GM10248 (cell line): ENCODE measurements at regions not wholly inside any gene's neighbourhood (a gene's known extent, or its start where the extent isn't known, plus 50 kb on each side); places are given as distances from the start of the nearest gene placed in this dataset.

Experiments
- CTCF ChIA-PET: fragments of 300-600 bp; sonication (Branson Sonifier 250); formaldehyde crosslinking; extraction: SDS; loops from one replicate; lab custom pipeline; 2021; ENCODE audit warnings: antibody characterized with exemption; lab: Yijun Ruan, JAX
- POLR2A ChIA-PET: fragments of 350-650 bp; sonication (Branson Sonifier 250); formaldehyde crosslinking; extraction: SDS; loops from one replicate; lab custom pipeline; 2020; ENCODE audit warnings: antibody characterized with exemption; lab: Yijun Ruan, JAX
- DNase-seq: peaks from one replicate; pipeline ENCODE4 v3.0.0; 2012; ENCODE audit errors: extremely low spot score
- CTCF ChIP-seq: IDR thresholded peaks from 2 replicates; pipeline ENCODE4 v1.5.1; 2012; ENCODE audit warnings: mild to moderate bottlenecking, low read depth; ENCODE audit errors: extremely low read depth, missing control alignments, control extremely low read depth

GRCh38 chrX:57848857-57849256 is 61.4 kb downstream of the ZXDA start:
- DNase-seq = no peak
- POLR2A ChIA-PET = no interaction called here
- no peak for TF ChIP-seq CTCF
- CTCF ChIA-PET = interaction anchor here (1.1 kb wide), 1 partner anchor 10 kb away, joined by 3 read pairs; no protein-coding TSS in a partner anchor

GRCh38 chrX:57822818-57823217 is 87.4 kb downstream of the ZXDA start:
- no peak for DNase-seq
- ChIA-PET CTCF (interaction anchor here (1.0 to 5.9 kb wide), 4 partner anchors 93 to 203 kb away, joined by 4 to 30 read pairs (median 8); no protein-coding TSS in a partner anchor), POLR2A (no interaction called here)
- TF ChIP-seq CTCF = no peak

- DNase-seq = no peak
- TF ChIP-seq CTCF = no peak
- ChIA-PET POLR2A (no interaction called here), CTCF (interaction anchor here (1.0 to 5.9 kb wide), 5 partner anchors 93 to 204 kb away, joined by 3 to 30 read pairs (median 4); no protein-coding TSS in a partner anchor)
Observed at GRCh38 chrX:57822398-57822797, 87.9 kb downstream of the ZXDA start.

GRCh38 chrX:57821703-57822387 is 88.4 kb downstream of the ZXDA start:
- CTCF ChIA-PET = interaction anchor here (0.9 to 5.9 kb wide), 7 partner anchors 94 to 204 kb away, joined by 3 to 30 read pairs (median 4); no protein-coding TSS in a partner anchor
- DNase-seq = peak; percentile 23
- TF ChIP-seq CTCF = peak; percentile 50
- POLR2A ChIA-PET = no interaction called here

- DNase-seq = no peak
- POLR2A ChIA-PET = no interaction called here
- CTCF ChIA-PET = no interaction called here
- peak; percentile 22 for TF ChIP-seq CTCF
Observed at GRCh38 chrX:57817302-57817701, 93.0 kb downstream of the ZXDA start.

- DNase-seq = no peak
- no peak for TF ChIP-seq CTCF
- ChIA-PET POLR2A (no interaction called here), CTCF (no interaction called here)
Observed at GRCh38 chrX:57772637-57773036, 92.6 kb upstream of the NLRP2B start.
